Adrenal gland (tissue), 9 donors: ENCODE measurements at regions not wholly inside any gene's neighbourhood (a gene's known extent, or its start where the extent isn't known, plus 50 kb on each side); places are given as distances from the start of the nearest gene placed in this dataset.
"Not testable (repeated sequence)": the region's sequence is repeated elsewhere in the genome, so short reads cannot be mapped to it uniquely, and the experiment has no call there.

Experiments
- DNase-seq, 7 donors: peaks; one replicate each; pipeline ENCODE4 v3.0.0-alpha.2; 2019 to 2020
- H3K27ac ChIP-seq, 5 donors: fragments of 200-600 bp; sonication (generic) in 4 of 5; 1 replicate in 3 of 5; 2 replicates in 2 of 5; pipeline versions ENCODE4 v1.5.1 to v1.8.0; 2016 to 2020; ENCODE audit warnings: mild to moderate bottlenecking in 1 of 5
- H3K27me3 ChIP-seq: fragments of 200-600 bp; 2 replicates; pipeline ENCODE4 v1.8.0; 2021
- H3K36me3 ChIP-seq, 2 donors: fragments of 200-600 bp; replicated peaks in 1 of 2; 1 replicate in 1 of 2; 2 replicates in 1 of 2; pipeline versions ENCODE4 v1.5.1 to v1.8.0; 2018 to 2022
- H3K4me1 ChIP-seq, 2 donors: fragments of 200-600 bp; replicated peaks in 1 of 2; 1 replicate in 1 of 2; 2 replicates in 1 of 2; pipeline versions ENCODE4 v1.5.1 to v1.8.0; 2018 to 2021
- H3K4me3 ChIP-seq, 4 donors: fragments of 200-600 bp; sonication (generic) in 3 of 4; one replicate each; pipeline ENCODE4 v1.5.1; 2016 to 2018
- H3K9me3 ChIP-seq, 3 donors: fragments of 200-600 bp; sonication (generic) in 1 of 3; replicated peaks in 1 of 3; 1 replicate in 2 of 3; 2 replicates in 1 of 3; pipeline versions ENCODE4 v1.5.1 to v1.8.0; 2016 to 2021
- POLR2A ChIP-seq, 2 donors: fragments of 450-650 bp; IDR thresholded peaks; one replicate each; pipeline ENCODE4 v1.6.1; 2017; ENCODE audit warnings: antibody characterized with exemption in 2 of 2, mild to moderate bottlenecking in 2 of 2, moderate library complexity in 1 of 2
- WGBS, 4 donors: extraction: QIAGEN DNeasy Blood & Tissue Kit in 2 of 4; methylation state at CpG; one replicate each; pipeline versions ENCODE4 v1.1.5 to v1.1.7; 2013 to 2017; 5-methylcytosine and 5-hydroxymethylcytosine counted together
- intact Hi-C, 2 donors: fragments of 100-400 bp; cut with DNase I; formaldehyde crosslinking; loops; one replicate each; pipeline versions ENCODE4 v1.14.1 to v1.15.0; 2022 to 2023
- TF ChIP-seq, protein P1 (sequence below), 6 experiments: fragments of 450-650 bp in 4 of 6; fragments of 200-600 bp in 2 of 6; sonication (generic) in 1 of 6; IDR thresholded peaks; 1 replicate in 5 of 6; 2 replicates in 1 of 6; pipeline versions ENCODE4 v1.5.1 to v1.8.0; 2016 to 2021; ENCODE audit warnings: antibody characterized with exemption in 6 of 6, mild to moderate bottlenecking in 2 of 6, moderate library complexity in 1 of 6
- donor health status: healthy with polysubstance abuse.
- donor health status: Bipolar disorder and iron deficiency.
- donor health status: DM: yes; HTN: yes; CAD: no.
- donor health status: DM: no; HTN: no; CAD: no.
- donor health status: DM: no; HTN: no; CAD: no.

DNA sequence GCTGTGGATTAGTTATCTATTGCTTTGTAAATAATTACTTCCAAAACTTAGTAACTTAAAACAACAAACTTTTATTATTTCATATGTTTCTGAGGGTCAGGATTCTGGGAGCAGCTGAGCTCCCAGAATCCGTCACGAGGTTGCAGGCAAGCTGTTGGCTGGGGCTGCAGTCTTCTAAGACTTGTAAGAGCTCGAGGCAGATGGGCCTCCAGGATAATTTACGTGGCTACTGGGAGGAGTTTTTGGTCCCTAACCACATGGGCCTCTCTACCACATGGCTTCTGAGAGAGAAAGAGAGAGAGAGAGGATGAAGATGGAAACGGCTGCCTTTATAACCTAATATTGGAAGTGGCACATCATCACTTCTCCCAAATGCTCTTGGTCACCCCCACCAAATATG, 64.9 kb upstream of the SULF2 start:
- 62 to 82% (median 73%) methylated on average over 5 of the region's 5 CpGs for WGBS, 4 donors
- no peaks in the 10 kb centered on the region for H3K9me3 ChIP-seq
- no peak for DNase-seq
- H3K4me3 ChIP-seq = no peak overlapping the region
- TF ChIP-seq POLR2A (IDR thresholded peaks at IDR 0.05) = no peak
- TF ChIP-seq, protein P1, sequence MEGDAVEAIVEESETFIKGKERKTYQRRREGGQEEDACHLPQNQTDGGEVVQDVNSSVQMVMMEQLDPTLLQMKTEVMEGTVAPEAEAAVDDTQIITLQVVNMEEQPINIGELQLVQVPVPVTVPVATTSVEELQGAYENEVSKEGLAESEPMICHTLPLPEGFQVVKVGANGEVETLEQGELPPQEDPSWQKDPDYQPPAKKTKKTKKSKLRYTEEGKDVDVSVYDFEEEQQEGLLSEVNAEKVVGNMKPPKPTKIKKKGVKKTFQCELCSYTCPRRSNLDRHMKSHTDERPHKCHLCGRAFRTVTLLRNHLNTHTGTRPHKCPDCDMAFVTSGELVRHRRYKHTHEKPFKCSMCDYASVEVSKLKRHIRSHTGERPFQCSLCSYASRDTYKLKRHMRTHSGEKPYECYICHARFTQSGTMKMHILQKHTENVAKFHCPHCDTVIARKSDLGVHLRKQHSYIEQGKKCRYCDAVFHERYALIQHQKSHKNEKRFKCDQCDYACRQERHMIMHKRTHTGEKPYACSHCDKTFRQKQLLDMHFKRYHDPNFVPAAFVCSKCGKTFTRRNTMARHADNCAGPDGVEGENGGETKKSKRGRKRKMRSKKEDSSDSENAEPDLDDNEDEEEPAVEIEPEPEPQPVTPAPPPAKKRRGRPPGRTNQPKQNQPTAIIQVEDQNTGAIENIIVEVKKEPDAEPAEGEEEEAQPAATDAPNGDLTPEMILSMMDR (IDR thresholded peaks at IDR 0.05) = no peak
- no peak overlapping the region for H3K27ac ChIP-seq
- no peaks in the 10 kb centered on the region for H3K36me3 ChIP-seq
- H3K27me3 ChIP-seq = no peaks in the 10 kb centered on the region
- intact Hi-C loops = no loop called here
- H3K4me1 ChIP-seq = no peaks in the 10 kb centered on the region

DNA sequence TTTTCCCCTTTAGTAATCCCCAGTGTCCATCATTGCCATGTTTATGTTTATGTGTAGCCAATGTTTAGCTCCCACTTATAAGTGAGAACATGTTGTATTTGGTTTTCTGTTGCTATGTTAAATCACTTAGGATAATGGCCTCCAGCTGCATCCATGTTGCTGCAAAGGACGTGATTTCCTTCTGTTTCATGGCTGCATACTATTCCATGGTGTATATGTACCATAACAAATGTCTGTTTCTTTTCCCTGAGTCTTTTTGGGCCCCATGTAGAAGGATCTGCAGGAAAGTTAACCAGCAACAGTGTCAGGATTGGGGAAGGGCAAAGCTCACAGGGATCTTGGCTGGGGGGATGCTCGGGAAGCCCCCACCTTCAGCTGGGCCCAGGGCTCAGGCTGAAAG, 64.3 kb upstream of the SULF2 start:
- no peaks in the 10 kb centered on the region for H3K9me3 ChIP-seq
- TF ChIP-seq, protein P1 (IDR thresholded peaks at IDR 0.05) = no peak
- TF ChIP-seq POLR2A (IDR thresholded peaks at IDR 0.05) = no peak
- 64 to 75% (median 69%) methylated on average over 2 of the region's 2 CpGs for WGBS, 4 donors
- no peaks in the 10 kb centered on the region for H3K27me3 ChIP-seq
- DNase-seq = no peak
- H3K27ac ChIP-seq = no peak overlapping the region
- intact Hi-C loops = no loop called here
- no peaks in the 10 kb centered on the region for H3K4me1 ChIP-seq
- H3K4me3 ChIP-seq = no peak overlapping the region
- H3K36me3 ChIP-seq = no peaks in the 10 kb centered on the region

DNA sequence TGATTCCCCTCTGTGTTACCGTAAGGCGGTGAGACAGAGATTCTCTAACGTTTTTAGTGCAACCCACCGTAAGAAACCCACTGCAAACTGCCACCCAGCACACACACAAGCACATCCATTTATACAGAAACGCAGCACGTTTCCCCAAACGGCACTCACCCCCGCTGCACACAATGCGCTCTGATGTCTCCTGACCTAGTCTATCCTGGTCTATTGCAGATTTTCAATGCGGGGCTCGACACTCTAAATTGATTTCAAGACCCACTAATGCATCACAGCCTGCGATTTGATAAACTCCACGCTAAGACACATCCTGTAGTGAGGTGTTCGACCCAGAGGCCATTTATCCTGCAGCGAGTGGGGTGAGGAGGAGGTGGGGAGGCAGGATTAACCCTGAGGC, 63.7 kb upstream of the SULF2 start:
- TF ChIP-seq, protein P1 (IDR thresholded peaks at IDR 0.05) = no peak
- TF ChIP-seq POLR2A (IDR thresholded peaks at IDR 0.05) = no peak
- no peak overlapping the region for H3K27ac ChIP-seq
- no peaks in the 10 kb centered on the region for H3K4me1 ChIP-seq
- no peaks in the 10 kb centered on the region for H3K27me3 ChIP-seq
- no peaks in the 10 kb centered on the region for H3K36me3 ChIP-seq
- DNase-seq = no peak
- no peaks in the 10 kb centered on the region for H3K9me3 ChIP-seq
- H3K4me3 ChIP-seq = no peak overlapping the region
- intact Hi-C loops = no loop called here
- WGBS, 4 donors = 75 to 81% (median 79%) methylated on average over 15 of the region's 15 CpGs

DNA sequence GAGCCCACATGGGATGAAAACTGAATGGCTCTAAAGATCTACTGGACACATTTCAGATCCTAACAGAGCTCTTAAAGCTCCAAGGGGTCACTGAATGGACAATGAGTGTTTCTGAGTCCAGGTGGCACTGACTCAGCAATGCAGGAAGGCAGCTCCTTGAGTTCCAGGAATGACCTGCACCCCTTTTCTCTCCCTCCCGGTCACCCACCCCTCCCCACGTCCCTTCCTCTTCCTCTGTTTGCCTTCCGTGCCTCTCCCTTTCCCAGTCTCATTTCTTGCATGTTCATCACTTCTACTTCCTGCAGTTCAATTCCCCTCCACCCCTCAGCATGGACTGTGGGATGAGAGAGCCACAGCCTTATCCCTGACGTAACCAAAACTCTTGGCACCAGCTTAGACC, 63.3 kb upstream of the SULF2 start:
- 37 to 59% (median 44%) methylated on average over 4 of the region's 4 CpGs for WGBS, 4 donors
- H3K27ac ChIP-seq, intact Hi-C loops, H3K9me3 ChIP-seq, H3K4me3 ChIP-seq, H3K36me3 ChIP-seq, H3K4me1 ChIP-seq, H3K27me3 ChIP-seq: not testable (repeated sequence)
- DNase-seq = peak in 1 of 7 donors; percentile 10

DNA sequence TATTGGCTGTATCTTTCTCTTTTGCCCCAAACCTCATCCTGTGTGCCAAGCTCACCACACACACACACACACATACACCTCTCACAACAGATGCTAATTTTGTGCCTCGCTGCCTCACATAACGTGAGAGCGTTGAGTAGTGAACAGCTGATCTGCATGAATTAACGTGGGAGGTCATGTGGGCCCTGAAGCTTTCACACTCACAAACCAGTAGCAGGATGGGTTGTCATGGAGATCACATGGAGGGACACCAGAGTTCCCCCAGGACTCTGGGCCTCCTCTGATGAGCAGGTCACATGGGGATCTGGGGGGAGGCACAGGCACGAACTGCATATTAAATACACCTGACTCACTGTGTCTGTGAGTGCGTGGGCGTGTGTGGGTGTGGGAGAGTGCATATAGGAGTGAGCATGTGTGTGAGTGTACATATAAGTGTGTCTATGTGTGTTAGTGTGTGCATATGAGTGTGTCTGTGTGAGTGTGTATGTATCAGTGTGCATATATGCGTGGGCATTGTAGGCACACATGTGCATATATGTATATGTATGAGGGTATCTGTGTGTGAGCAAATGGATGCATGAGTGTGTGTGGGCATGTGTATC, 62.7 kb upstream of the SULF2 start:
- no peak overlapping the region for H3K4me3 ChIP-seq
- WGBS, 4 donors = 74 to 88% (median 80%) methylated on average over 8 of the region's 8 CpGs

DNA sequence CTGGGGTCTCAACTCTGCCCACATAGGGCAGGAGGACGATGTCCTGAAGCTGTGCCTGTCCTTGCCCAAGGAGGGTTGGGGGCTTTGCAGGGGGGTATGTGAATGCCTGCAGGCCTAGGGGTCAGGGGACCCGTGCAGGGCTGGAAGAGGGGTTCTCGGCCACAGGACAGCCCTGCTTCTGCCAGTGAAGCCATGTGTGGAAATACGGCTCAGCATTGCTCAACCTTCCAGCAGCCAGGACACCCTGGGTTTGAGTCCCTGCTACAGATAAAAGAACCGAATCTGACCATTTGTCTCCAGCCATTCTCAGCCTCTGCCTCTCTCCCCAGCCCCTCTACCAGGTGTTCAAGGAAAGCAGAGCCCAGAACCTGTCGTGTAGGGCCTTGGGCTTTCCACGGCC, 61.9 kb upstream of the SULF2 start:
- H3K27me3 ChIP-seq, H3K4me3 ChIP-seq, H3K4me1 ChIP-seq, H3K9me3 ChIP-seq, DNase-seq, H3K36me3 ChIP-seq, H3K27ac ChIP-seq, intact Hi-C loops: not testable (repeated sequence)
- 74 to 82% (median 75%) methylated on average over 4 to 7 of the region's 7 CpGs for WGBS, 4 donors

More for the DNA sequence above, 62.7 kb upstream of the SULF2 start:
- Histone ChIP-seq H3K9me3 (no peaks in the 10 kb centered on the region), H3K4me1 (no peaks in the 10 kb centered on the region), H3K27ac (no peak overlapping the region), H3K27me3 (no peaks in the 10 kb centered on the region), H3K36me3 (no peaks in the 10 kb centered on the region)
- TF ChIP-seq, protein P1 (IDR thresholded peaks at IDR 0.05) = no peak
- no peak for TF ChIP-seq POLR2A (IDR thresholded peaks at IDR 0.05)
- intact Hi-C loops = no loop called here
- DNase-seq = no peak

DNA sequence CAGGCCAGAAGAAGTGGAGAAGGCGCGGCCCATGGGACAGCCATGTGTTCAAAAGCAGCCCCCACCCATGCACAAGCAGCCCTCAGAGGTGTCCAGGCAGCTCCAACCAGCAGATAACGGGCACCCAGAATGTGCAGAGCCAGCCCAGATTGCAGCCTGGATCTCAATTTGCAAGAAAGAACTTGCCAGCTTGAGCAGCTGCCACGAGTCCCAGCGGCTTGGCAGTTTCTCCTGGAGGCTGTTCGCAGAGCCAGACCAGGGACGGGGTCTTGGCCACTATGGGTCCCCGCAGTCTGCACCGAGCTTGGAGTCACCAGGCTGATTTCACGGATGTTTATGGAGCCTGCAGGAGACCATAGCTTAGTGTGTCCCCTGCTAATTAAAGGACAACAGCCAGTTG, 61.4 kb upstream of the SULF2 start:
- 81 to 87% (median 83%) methylated on average over 3 to 10 of the region's 10 CpGs for WGBS, 4 donors
- H3K27me3 ChIP-seq = not testable (repeated sequence)

More for the DNA sequence above, 61.4 kb upstream of the SULF2 start:
- H3K9me3 ChIP-seq, H3K36me3 ChIP-seq, DNase-seq, intact Hi-C loops, H3K4me3 ChIP-seq, H3K4me1 ChIP-seq, H3K27ac ChIP-seq: not testable (repeated sequence)
